ENCODE measurements at regions not wholly inside any gene's neighbourhood (a gene's known extent, or its start where the extent isn't known, plus 50 kb on each side); places are given as distances from the start of the nearest gene placed in this dataset.

GRCh38 chr12:112559784-112560183 lies 141.0 kb downstream of the PTPN11 start:
- Mint-ChIP-seq H3K4me3 (no peak overlapping the region), H3K36me3 (ENCODE audit: low read depth) (no peaks in the 10 kb centered on the region), H3K4me1 (ENCODE audit: low read depth) (no peaks in the 10 kb centered on the region), H3K27me3 (peaks cover 4% of the 10 kb centered on the region), H3K27ac (no peak overlapping the region), H3K9me3 (no peaks in the 10 kb centered on the region)
- intact Hi-C loops (cut with micrococcal nuclease), result no loop called here

DNA sequence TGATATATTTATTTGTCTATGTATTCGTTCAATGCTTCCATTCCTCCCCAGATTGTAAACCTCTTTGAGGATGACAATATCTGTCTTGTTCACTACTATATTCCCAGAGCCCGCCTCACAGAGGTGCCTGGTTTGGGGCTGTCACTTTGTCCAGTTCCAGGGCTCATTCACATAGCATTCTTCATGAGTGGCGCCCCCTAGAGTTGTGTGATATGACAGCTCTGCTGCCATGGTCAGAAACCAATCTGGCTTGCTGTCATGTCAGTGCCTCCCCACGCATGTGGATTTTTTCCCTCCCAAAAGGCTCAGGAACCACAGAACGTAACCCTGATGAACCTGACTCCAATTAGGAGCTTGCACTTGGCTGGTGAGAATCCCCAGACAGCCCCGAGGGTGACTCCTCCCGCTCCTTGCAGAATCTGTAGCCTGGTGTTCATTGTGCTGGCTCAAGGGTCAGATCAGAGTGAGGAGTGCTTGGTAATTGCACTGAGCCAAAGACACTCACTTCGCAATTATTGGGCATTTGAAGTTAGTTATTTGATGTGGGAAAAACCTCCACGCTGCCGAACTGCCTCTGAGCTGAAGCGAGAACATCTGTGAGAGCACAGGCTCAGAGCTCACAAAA lies 145.5 kb downstream of the PTPN11 start:
- H3K27me3 Mint-ChIP-seq, result peaks cover 7% of the 10 kb centered on the region
- no peaks in the 10 kb centered on the region for H3K9me3 Mint-ChIP-seq
- no peak overlapping the region for H3K4me3 Mint-ChIP-seq
- H3K4me1 Mint-ChIP-seq (ENCODE audit: low read depth), result no peaks in the 10 kb centered on the region
- intact Hi-C loops (cut with micrococcal nuclease), result no loop called here
- no peak overlapping the region for H3K27ac Mint-ChIP-seq
- no peaks in the 10 kb centered on the region for H3K36me3 Mint-ChIP-seq (ENCODE audit: low read depth)

DNA sequence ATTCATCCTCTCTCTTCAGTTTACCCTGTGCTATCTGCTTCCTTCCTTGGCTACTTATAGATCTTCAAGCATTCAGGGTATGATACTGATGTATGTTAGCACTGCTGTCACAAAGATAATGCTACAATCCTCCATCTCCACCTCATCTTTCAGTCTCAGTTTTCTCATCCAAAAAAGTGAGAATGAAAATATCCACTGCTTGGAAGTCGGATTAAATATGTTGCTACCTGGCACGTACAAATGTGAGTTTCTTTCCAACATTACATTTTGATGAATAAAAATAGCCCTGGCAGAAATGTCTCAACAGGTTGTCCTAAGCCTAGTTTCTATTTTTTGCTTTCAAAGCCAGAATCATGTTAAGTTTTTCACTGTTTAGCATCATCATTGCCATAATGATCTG lies 149.9 kb downstream of the PTPN11 start:
- Mint-ChIP-seq H3K27ac (no peak overlapping the region), H3K9me3 (no peaks in the 10 kb centered on the region), H3K4me1 (ENCODE audit: low read depth) (no peaks in the 10 kb centered on the region), H3K27me3 (peaks cover 24% of the 10 kb centered on the region), H3K4me3 (no peak overlapping the region), H3K36me3 (ENCODE audit: low read depth) (no peaks in the 10 kb centered on the region)
- intact Hi-C loops (cut with micrococcal nuclease), result no loop called here

- Mint-ChIP-seq H3K4me1 (ENCODE audit: low read depth) (no peaks in the 10 kb centered on the region), H3K4me3 (no peak overlapping the region), H3K9me3 (no peaks in the 10 kb centered on the region), H3K27me3 (peaks cover 36% of the 10 kb centered on the region), H3K27ac (no peak overlapping the region), H3K36me3 (ENCODE audit: low read depth) (no peaks in the 10 kb centered on the region)
- intact Hi-C loops (cut with micrococcal nuclease), result no loop called here
These were observed 151.3 kb downstream of the PTPN11 start for GRCh38 chr12:112570096-112570495.

DNA sequence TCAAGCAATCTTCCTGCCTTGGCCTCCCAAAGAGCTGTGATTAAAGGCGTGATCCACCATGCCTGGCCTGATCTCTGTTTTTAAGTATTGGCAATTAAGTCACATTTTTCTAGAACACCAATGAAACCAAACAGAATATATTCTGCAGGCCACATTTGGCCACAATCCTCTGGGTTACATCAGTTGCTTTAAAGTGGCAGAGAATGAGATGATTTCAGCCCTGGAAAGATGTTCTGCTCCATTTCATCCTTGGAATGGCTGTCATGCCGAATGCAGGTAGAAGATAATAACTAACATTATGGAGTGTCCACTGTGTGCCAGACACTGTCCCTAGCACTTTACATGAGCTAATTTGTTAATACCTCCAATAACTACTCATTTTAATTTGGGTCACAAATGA lies 154.4 kb downstream of the PTPN11 start:
- H3K36me3 Mint-ChIP-seq (ENCODE audit: low read depth), result no peaks in the 10 kb centered on the region
- no peaks in the 10 kb centered on the region for H3K9me3 Mint-ChIP-seq
- H3K4me3 Mint-ChIP-seq, result no peak overlapping the region
- H3K27ac Mint-ChIP-seq, result no peak overlapping the region
- H3K4me1 Mint-ChIP-seq (ENCODE audit: low read depth), result no peaks in the 10 kb centered on the region
- peaks cover 54% of the 10 kb centered on the region for H3K27me3 Mint-ChIP-seq
- intact Hi-C loops (cut with micrococcal nuclease), result no loop called here

- H3K27me3 Mint-ChIP-seq, result peaks cover 58% of the 10 kb centered on the region
- no peaks in the 10 kb centered on the region for H3K4me1 Mint-ChIP-seq (ENCODE audit: low read depth)
- no peak overlapping the region for H3K4me3 Mint-ChIP-seq
- no peaks in the 10 kb centered on the region for H3K36me3 Mint-ChIP-seq (ENCODE audit: low read depth)
- H3K27ac Mint-ChIP-seq, result no peak overlapping the region
- no peaks in the 10 kb centered on the region for H3K9me3 Mint-ChIP-seq
- intact Hi-C loops (cut with micrococcal nuclease), result no loop called here
These were observed 156.3 kb downstream of the PTPN11 start for GRCh38 chr12:112574896-112575558.

- Mint-ChIP-seq H3K4me3 (no peak overlapping the region), H3K27ac (no peak overlapping the region), H3K4me1 (ENCODE audit: low read depth) (no peaks in the 10 kb centered on the region), H3K9me3 (no peaks in the 10 kb centered on the region), H3K27me3 (peaks cover 54% of the 10 kb centered on the region), H3K36me3 (ENCODE audit: low read depth) (no peaks in the 10 kb centered on the region)
- intact Hi-C loops (cut with micrococcal nuclease), result no loop called here
These were observed 156.9 kb downstream of the PTPN11 start for GRCh38 chr12:112575559-112576067.

- Mint-ChIP-seq H3K27ac (no peak overlapping the region), H3K4me3 (no peak overlapping the region), H3K27me3 (peaks cover 47% of the 10 kb centered on the region), H3K36me3 (ENCODE audit: low read depth) (no peaks in the 10 kb centered on the region), H3K4me1 (ENCODE audit: low read depth) (no peaks in the 10 kb centered on the region), H3K9me3 (no peaks in the 10 kb centered on the region)
- intact Hi-C loops (cut with micrococcal nuclease), result no loop called here
These were observed 159.0 kb downstream of the PTPN11 start for GRCh38 chr12:112577473-112578329.

GRCh38 chr12:112584266-112584722 lies 165.5 kb downstream of the PTPN11 start:
- H3K4me3 Mint-ChIP-seq, result no peak overlapping the region
- peaks cover 24% of the 10 kb centered on the region for H3K27me3 Mint-ChIP-seq
- no peak overlapping the region for H3K27ac Mint-ChIP-seq
- intact Hi-C loops (cut with micrococcal nuclease), result no loop called here
- H3K4me1 Mint-ChIP-seq (ENCODE audit: low read depth), result no peaks in the 10 kb centered on the region
- H3K36me3 Mint-ChIP-seq (ENCODE audit: low read depth), result no peaks in the 10 kb centered on the region
- no peaks in the 10 kb centered on the region for H3K9me3 Mint-ChIP-seq

GRCh38 chr12:112586148-112586783 lies 167.5 kb downstream of the PTPN11 start:
- intact Hi-C loops (cut with micrococcal nuclease), result no loop called here
- Mint-ChIP-seq H3K4me1 (ENCODE audit: low read depth) (no peaks in the 10 kb centered on the region), H3K27ac (no peak overlapping the region), H3K36me3 (ENCODE audit: low read depth) (no peaks in the 10 kb centered on the region), H3K4me3 (no peak overlapping the region), H3K9me3 (no peaks in the 10 kb centered on the region), H3K27me3 (peaks cover 24% of the 10 kb centered on the region)

- intact Hi-C loops (cut with micrococcal nuclease), result no loop called here
- no peak overlapping the region for H3K27ac Mint-ChIP-seq
- no peak overlapping the region for H3K4me3 Mint-ChIP-seq
- H3K9me3 Mint-ChIP-seq, result no peaks in the 10 kb centered on the region
- H3K36me3 Mint-ChIP-seq (ENCODE audit: low read depth), result no peaks in the 10 kb centered on the region
- H3K27me3 Mint-ChIP-seq, result peaks cover 21% of the 10 kb centered on the region
- no peaks in the 10 kb centered on the region for H3K4me1 Mint-ChIP-seq (ENCODE audit: low read depth)
These were observed 170.5 kb downstream of the PTPN11 start for GRCh38 chr12:112589275-112589674.

- intact Hi-C loops (cut with micrococcal nuclease), result no loop called here
- no peak overlapping the region for H3K4me3 Mint-ChIP-seq
- H3K27ac Mint-ChIP-seq, result no peak overlapping the region
- H3K4me1 Mint-ChIP-seq (ENCODE audit: low read depth), result peaks cover 2% of the 10 kb centered on the region
- H3K36me3 Mint-ChIP-seq (ENCODE audit: low read depth), result no peaks in the 10 kb centered on the region
- H3K27me3 Mint-ChIP-seq, result peaks cover 22% of the 10 kb centered on the region
- peaks cover 2% of the 10 kb centered on the region for H3K9me3 Mint-ChIP-seq
These were observed 171.5 kb downstream of the PTPN11 start for GRCh38 chr12:112590281-112590680.

DNA sequence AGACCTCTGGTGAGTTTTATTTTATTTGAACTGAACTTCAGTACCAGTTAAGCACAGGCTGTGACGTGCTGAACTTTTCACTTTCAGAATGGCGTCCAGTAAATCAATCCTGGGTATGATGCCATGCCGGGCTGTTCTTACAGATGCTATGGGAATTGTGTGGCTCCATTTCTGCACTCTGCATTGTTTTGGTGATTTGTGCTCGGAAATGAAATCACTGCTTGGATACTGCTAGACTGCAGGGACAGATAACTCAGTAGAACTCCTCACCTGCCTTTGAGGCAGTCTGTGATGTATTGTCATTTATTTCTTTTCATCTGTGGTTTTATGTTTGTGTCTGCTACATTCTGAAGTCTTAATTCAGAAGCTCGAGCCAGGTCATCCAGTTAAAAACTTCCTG lies 172.7 kb downstream of the PTPN11 start:
- peaks cover 8% of the 10 kb centered on the region for H3K9me3 Mint-ChIP-seq
- peaks cover 16% of the 10 kb centered on the region for H3K27me3 Mint-ChIP-seq
- H3K4me3 Mint-ChIP-seq, result no peak overlapping the region
- intact Hi-C loops (cut with micrococcal nuclease), result no loop called here
- peaks cover 8% of the 10 kb centered on the region for H3K4me1 Mint-ChIP-seq (ENCODE audit: low read depth)
- H3K27ac Mint-ChIP-seq, result no peak overlapping the region
- no peaks in the 10 kb centered on the region for H3K36me3 Mint-ChIP-seq (ENCODE audit: low read depth)

DNA sequence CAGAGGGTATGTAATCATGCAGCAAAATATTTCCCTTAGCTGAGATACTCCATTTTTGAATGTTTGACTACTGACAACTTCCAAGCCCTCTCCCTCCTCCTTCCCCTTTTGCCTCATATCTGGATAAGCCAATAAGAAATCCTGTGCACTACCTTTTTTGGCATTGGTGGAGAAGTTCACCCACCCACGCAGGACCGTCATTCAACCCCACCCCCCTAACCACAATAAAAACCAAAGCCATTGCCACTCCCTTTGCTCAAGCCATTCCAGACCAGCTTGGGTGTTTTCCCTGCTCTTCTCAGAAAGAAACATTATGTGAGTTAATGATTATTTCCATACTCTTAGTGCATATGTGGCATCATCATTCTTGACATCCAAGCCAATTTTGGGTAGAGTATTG lies 176.7 kb downstream of the PTPN11 start:
- H3K36me3 Mint-ChIP-seq (ENCODE audit: low read depth), result no peaks in the 10 kb centered on the region
- peaks cover 2% of the 10 kb centered on the region for H3K27me3 Mint-ChIP-seq
- H3K9me3 Mint-ChIP-seq, result peaks cover 8% of the 10 kb centered on the region
- H3K4me1 Mint-ChIP-seq (ENCODE audit: low read depth), result peaks cover 37% of the 10 kb centered on the region
- intact Hi-C loops (cut with micrococcal nuclease), result no loop called here
- no peak overlapping the region for H3K4me3 Mint-ChIP-seq
- H3K27ac Mint-ChIP-seq, result no peak overlapping the region

Measured in dendritic cell treated with granulocyte-macrophage colony-stimulating factor and Interleukin-4, amounts not matched to agents 40 ng/mL and 50 ng/mL, for 4 days (primary cell).